Fibroblast of lung (primary cell): ENCODE measurements at regions not wholly inside any gene's neighbourhood (a gene's known extent, or its start where the extent isn't known, plus 50 kb on each side); places are given as distances from the start of the nearest gene placed in this dataset.

Source experiments
- DNase-seq, 2 donors: peaks; one replicate each; pipeline versions ENCODE4 v3.0.0 to v3.0.0-alpha.2; 2010; ENCODE audit warnings: low read depth in 2 of 2
- H2AFZ ChIP-seq: 2 replicates; pipeline ENCODE4 v1.5.1; 2012; ENCODE audit warnings: low read length, control low read depth, inconsistent platforms
- H3K27ac ChIP-seq: 2 replicates; pipeline ENCODE4 v1.5.1; 2011; ENCODE audit warnings: low read length, control low read depth; ENCODE audit not compliant: insufficient read depth
- H3K27me3 ChIP-seq: 2 replicates; pipeline ENCODE4 v1.5.1; 2011; ENCODE audit warnings: mild to moderate bottlenecking, low read length; ENCODE audit not compliant: control insufficient read depth, insufficient read depth
- H3K36me3 ChIP-seq: 2 replicates; pipeline ENCODE4 v1.5.1; 2011; ENCODE audit warnings: low read length; ENCODE audit not compliant: control insufficient read depth, insufficient read depth
- H3K4me1 ChIP-seq: 2 replicates; pipeline ENCODE4 v1.5.1; 2011; ENCODE audit warnings: low read length; ENCODE audit not compliant: control insufficient read depth, insufficient read depth; ENCODE audit errors: extremely low read depth
- H3K4me2 ChIP-seq: 2 replicates; pipeline ENCODE4 v1.5.1; 2011; ENCODE audit warnings: low read length, control low read depth; ENCODE audit not compliant: insufficient read depth; ENCODE audit errors: extremely low read depth
- H3K4me3 ChIP-seq, 4 experiments: fragments of 200-600 bp in 1 of 4; sonication (generic) in 1 of 4; replicated peaks in 1 of 4; 2 replicates each; pipeline ENCODE4 v1.5.1; 2011 to 2016; ENCODE audit warnings: low read length in 4 of 4, low read depth in 3 of 4, mild to moderate bottlenecking in 3 of 4, control low read depth in 2 of 4, inconsistent platforms in 1 of 4, mixed read lengths in 1 of 4; ENCODE audit not compliant: insufficient read depth in 1 of 4; ENCODE audit errors: control extremely low read depth in 1 of 4
- H3K79me2 ChIP-seq: 2 replicates; pipeline ENCODE4 v1.5.1; 2012; ENCODE audit warnings: mild to moderate bottlenecking, low read length, inconsistent platforms; ENCODE audit not compliant: control insufficient read depth, insufficient read depth
- H3K9ac ChIP-seq: 2 replicates; pipeline ENCODE4 v1.5.1; 2011; ENCODE audit warnings: mild to moderate bottlenecking, low read length, control low read depth; ENCODE audit not compliant: insufficient read depth
- H3K9me3 ChIP-seq: 2 replicates; pipeline ENCODE4 v1.5.1; 2012; ENCODE audit warnings: low read depth, low read length; ENCODE audit not compliant: control insufficient read depth, insufficient read depth
- H4K20me1 ChIP-seq: 2 replicates; pipeline ENCODE4 v1.5.1; 2011; ENCODE audit warnings: low read length; ENCODE audit not compliant: control insufficient read depth, insufficient read depth; ENCODE audit errors: extremely low read depth
- CTCF ChIP-seq, 2 donors: IDR thresholded peaks in 1 of 2; conservative IDR thresholded peaks in 1 of 2; 1 replicate in 1 of 2; 2 replicates in 1 of 2; pipeline ENCODE4 v1.5.1; 2011 to 2012; ENCODE audit warnings: low read length in 2 of 2, control low read depth in 1 of 2, inconsistent platforms in 1 of 2, low read depth in 1 of 2, mild to moderate bottlenecking in 1 of 2
- EZH2 ChIP-seq: IDR thresholded peaks from 2 replicates; pipeline ENCODE4 v1.5.1; 2012; ENCODE audit warnings: low read length, control low read depth, mild to moderate bottlenecking; ENCODE audit errors: missing control alignments

DNA sequence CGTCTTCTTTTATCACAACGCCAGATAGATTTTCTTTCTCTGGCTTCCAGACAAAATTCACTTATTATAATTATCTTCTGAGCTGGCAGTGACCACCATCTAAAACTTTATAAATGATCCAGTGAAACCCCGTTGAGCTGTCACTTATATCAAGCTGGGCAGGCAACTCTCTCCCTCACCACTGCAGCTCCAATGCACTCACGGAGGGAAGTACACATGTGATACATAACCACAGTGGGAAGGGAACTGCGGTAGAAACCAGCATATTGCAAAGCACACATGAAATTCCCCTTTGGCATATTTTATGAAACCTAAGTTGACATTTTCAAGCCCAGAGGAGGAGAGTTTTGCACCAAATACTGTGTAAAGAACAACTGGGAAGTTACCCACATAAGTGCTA, 536.9 kb downstream of the HACE1 start:
- Histone ChIP-seq H3K27ac (no peak overlapping the region), H3K27me3 (no peaks in the 10 kb centered on the region), H3K4me3 (no peak overlapping the region), H4K20me1 (no peaks in the 10 kb centered on the region), H3K4me1 (peaks cover 4% of the 10 kb centered on the region), H3K9me3 (no peaks in the 10 kb centered on the region), H3K4me2 (no peak overlapping the region), H2AFZ (no peak overlapping the region), H3K36me3 (no peaks in the 10 kb centered on the region), H3K9ac (no peak overlapping the region), H3K79me2 (no peaks in the 10 kb centered on the region)
- DNase-seq, result no peak
- TF ChIP-seq CTCF (conservative IDR thresholded peaks at IDR 0.05 in 1 of 2, IDR thresholded peaks at IDR 0.05 in 1 of 2; ENCODE audit: low read depth in 1 of 2, low read length in 2 of 2) (no peak), EZH2 (no peak)

- no peak overlapping the region for H3K4me2 ChIP-seq
- no peak overlapping the region for H3K27ac ChIP-seq
- no peaks in the 10 kb centered on the region for H3K9me3 ChIP-seq
- H4K20me1 ChIP-seq, result no peaks in the 10 kb centered on the region
- no peaks in the 10 kb centered on the region for H3K27me3 ChIP-seq
- H3K36me3 ChIP-seq, result no peaks in the 10 kb centered on the region
- no peaks in the 10 kb centered on the region for H3K4me1 ChIP-seq
- no peak for TF ChIP-seq CTCF (conservative IDR thresholded peaks at IDR 0.05 in 1 of 2, IDR thresholded peaks at IDR 0.05 in 1 of 2; ENCODE audit: low read depth in 1 of 2, low read length in 2 of 2)
- TF ChIP-seq EZH2, result no peak
- no peak overlapping the region for H3K4me3 ChIP-seq
- no peak overlapping the region for H2AFZ ChIP-seq
- DNase-seq, result no peak
- H3K79me2 ChIP-seq, result no peaks in the 10 kb centered on the region
- no peak overlapping the region for H3K9ac ChIP-seq
These were observed 538.4 kb downstream of the HACE1 start for GRCh38 chr6:104321301-104321700.

DNA sequence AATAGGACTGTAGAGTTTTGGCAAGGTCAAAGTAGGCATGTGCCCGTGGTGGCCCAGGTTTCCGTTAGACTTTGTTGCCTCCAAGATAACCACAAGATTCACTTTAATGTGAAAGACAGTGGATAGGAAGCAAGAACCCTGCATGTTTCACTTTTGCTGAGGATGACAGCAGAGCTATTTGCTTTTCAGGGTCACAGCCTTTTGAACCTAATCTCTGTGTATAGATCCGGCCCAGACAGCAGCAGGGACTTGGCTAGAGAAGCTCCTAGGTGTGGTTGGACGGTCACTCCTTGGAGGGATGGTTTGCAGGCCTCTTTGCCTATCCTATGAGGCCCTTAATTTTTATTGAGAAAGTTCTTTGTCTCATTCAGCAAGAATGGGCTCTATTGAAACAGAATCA, 538.8 kb downstream of the HACE1 start:
- H3K79me2 ChIP-seq, result no peaks in the 10 kb centered on the region

More for the DNA sequence above, 538.8 kb downstream of the HACE1 start:
- no peak overlapping the region for H2AFZ ChIP-seq
- H3K9me3 ChIP-seq, result no peaks in the 10 kb centered on the region
- H4K20me1 ChIP-seq, result no peaks in the 10 kb centered on the region
- H3K27me3 ChIP-seq, result no peaks in the 10 kb centered on the region
- no peak for TF ChIP-seq EZH2
- no peak for TF ChIP-seq CTCF (conservative IDR thresholded peaks at IDR 0.05 in 1 of 2, IDR thresholded peaks at IDR 0.05 in 1 of 2; ENCODE audit: low read depth in 1 of 2, low read length in 2 of 2)
- H3K4me3 ChIP-seq, result no peak overlapping the region
- no peaks in the 10 kb centered on the region for H3K4me1 ChIP-seq
- no peak overlapping the region for H3K4me2 ChIP-seq
- no peaks in the 10 kb centered on the region for H3K36me3 ChIP-seq
- H3K27ac ChIP-seq, result no peak overlapping the region
- no peak for DNase-seq
- no peak overlapping the region for H3K9ac ChIP-seq
